AG10803 (cell line): ENCODE measurements at regions not wholly inside any gene's neighbourhood (a gene's known extent, or its start where the extent isn't known, plus 50 kb on each side); places are given as distances from the start of the nearest gene placed in this dataset.

Source experiments
- DNase-seq: peaks from one replicate; pipeline ENCODE4 v3.0.0; 2010; ENCODE audit warnings: low read depth
- H3K4me3 ChIP-seq: 2 replicates; pipeline ENCODE4 v1.5.1; 2011; ENCODE audit warnings: mild to moderate bottlenecking, low read length, control low read depth
- TF ChIP-seq, protein P1 (sequence below): conservative IDR thresholded peaks from 2 replicates; pipeline ENCODE4 v1.5.1; 2011; ENCODE audit warnings: mild to moderate bottlenecking, low read length, control low read depth, inconsistent platforms

DNA sequence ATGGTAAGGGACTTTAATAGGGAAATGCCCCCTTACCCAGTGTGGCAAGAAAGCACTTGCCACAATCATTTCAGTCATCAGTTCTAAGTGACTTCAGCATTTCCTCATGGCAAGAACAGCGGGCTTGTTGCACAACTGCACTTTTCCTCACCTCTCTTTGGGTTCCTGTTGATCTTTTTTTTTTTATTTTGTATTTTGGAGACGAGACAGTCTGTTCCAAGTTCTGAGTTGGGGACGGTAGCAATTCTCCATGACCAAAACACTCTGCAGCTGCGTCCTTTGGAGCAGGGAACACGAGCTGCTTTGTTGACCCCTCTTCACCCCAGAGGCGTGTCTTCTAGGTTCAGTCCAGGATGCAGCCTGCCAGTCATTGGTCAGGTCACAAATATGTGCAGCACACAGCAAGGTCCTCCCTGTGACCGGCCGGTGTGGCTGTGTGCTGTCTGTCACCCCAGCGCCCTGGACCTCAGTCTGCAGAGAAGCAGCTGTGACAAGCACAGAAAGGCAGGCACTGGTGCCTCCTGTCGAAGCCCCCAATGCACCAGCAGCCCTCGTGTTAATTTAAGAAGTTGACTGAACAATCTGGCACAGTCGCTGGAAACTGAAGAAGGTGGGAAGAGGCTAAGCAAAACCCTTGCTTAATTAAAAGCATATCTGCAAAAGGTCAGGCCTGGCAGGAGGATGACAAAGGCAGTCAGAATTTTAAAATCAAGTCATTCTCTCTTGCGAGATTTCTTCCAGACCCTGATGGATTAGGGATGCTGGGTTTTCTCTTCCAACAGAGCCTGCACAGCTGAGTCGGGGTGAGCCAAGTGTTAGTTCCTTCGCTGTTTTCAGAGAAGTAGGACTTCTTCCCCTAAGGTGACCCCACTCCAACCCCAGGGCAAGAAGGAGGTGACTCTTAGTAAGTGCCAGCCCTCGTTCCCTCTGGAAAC is 96.7 kb upstream of the COPS8 start:
- TF ChIP-seq, protein P1, sequence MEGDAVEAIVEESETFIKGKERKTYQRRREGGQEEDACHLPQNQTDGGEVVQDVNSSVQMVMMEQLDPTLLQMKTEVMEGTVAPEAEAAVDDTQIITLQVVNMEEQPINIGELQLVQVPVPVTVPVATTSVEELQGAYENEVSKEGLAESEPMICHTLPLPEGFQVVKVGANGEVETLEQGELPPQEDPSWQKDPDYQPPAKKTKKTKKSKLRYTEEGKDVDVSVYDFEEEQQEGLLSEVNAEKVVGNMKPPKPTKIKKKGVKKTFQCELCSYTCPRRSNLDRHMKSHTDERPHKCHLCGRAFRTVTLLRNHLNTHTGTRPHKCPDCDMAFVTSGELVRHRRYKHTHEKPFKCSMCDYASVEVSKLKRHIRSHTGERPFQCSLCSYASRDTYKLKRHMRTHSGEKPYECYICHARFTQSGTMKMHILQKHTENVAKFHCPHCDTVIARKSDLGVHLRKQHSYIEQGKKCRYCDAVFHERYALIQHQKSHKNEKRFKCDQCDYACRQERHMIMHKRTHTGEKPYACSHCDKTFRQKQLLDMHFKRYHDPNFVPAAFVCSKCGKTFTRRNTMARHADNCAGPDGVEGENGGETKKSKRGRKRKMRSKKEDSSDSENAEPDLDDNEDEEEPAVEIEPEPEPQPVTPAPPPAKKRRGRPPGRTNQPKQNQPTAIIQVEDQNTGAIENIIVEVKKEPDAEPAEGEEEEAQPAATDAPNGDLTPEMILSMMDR, result no peak
- H3K4me3 ChIP-seq, result no peak overlapping the region
- DNase-seq, result peak; percentile 33

DNA sequence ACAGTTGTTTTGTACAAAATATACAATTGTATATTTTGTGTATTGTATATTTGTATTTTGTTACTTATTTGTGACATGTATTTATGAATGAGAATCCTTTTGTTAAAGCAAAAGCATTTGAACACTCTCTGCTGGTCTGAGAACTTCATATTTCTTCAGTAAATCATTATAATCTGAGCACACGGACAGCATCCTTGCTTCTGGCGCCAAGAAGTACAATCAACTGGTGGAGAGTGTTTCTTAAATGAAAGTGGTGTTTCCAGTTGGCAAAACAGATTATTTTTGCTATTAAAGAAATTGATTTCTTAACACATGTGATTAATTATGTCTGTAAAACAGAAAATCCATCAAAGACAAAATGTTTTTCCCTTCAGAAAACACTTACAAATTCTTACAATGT is 95.1 kb upstream of the COPS8 start:
- TF ChIP-seq, protein P1, result no peak
- no peak for DNase-seq
- no peak overlapping the region for H3K4me3 ChIP-seq

DNA sequence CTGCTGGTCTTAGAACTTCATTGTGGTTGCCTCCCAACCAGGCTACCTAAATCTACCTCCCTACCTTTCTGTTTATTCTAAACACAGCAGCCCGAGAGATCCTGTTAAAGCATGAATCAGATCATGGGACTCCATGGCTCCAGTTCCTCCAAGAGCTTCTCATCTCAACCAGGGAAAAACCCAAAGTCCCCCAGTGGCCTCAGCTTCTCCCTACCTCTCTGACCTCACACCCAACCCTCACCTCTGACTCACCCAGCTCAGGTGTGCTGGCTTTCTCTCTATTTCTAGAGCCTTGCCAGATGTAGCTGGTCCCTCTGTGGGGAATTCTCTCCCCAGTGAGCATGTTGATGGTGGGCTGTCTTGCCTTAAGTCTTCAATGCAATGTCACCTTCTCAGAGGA is 93.8 kb upstream of the COPS8 start:
- no peak for DNase-seq
- TF ChIP-seq, protein P1, result no peak
- no peak overlapping the region for H3K4me3 ChIP-seq

DNA sequence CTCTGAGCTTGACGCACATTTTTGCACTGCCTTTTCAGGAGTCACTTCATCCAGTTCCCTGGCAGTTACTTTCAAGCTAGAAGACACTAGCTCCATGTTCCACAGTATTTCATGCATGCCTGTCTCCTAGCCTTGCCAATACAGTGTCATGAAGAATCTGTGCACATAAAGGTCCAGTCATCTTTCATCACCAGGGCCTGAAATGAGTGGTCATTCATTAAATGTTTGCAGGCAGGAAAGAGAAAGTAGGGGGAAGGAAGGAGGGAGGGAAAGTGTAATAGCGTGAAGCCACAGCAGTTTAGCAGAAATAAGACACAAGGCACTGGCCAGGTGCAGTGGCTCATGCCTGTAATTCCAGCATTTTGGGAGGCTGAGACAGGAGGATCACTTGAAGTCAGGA is 92.4 kb upstream of the COPS8 start:
- no peak overlapping the region for H3K4me3 ChIP-seq
- DNase-seq, result no peak

DNA sequence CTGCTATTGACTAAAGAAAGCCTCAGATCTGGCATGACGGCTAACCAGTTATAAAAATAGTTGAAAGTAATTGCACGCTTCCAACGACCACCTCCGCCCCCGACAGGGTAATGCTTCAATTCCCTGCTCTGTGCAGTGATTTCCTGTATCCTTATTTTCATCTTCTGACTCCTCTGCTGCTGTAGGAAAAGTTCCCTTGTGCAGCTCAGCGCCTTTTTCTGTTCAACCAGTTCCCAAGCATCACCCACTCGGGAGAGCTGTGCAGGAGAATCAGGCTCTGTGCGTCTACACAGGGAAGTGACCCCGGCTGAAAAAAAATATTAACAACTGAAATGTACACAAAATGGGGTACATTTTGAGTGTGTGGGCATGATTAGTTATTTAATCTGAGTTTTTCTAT is 91.3 kb upstream of the COPS8 start:
- DNase-seq, result no peak
- TF ChIP-seq, protein P1, result no peak
- H3K4me3 ChIP-seq, result no peak overlapping the region

More for the DNA sequence above, 92.4 kb upstream of the COPS8 start:
- TF ChIP-seq, protein P1, result no peak

DNA sequence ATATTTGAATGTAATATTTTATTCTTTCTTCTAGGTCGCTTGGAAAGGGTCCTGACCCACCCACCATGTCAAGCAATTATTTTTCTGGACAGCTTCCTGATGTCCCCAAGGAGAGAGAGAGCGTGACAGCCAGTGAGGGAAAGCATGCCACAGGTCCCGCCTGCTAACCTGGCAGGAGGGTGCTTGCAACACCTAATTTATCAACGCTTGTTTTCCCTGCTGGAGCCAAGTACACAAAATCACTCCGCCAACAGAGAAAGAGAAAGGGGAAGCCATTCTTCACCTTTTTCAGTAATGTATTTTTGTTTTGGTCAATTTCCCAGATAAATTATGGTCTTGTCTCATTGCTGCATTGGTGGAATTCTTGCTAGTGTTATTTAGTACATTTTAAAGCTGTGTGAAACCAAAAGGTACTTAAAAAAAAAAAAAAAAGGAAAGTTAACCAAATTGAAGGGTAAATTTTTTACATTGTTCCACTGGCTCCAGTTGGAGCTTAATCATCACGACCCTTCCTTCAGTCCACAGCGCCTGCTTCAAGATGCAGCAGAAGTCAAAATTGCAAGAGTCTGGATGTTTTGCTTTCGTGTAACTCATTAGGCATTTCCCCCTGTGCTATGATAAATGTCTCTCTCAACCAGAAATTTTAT is 88.5 kb upstream of the COPS8 start:
- DNase-seq, result no peak
- no peak overlapping the region for H3K4me3 ChIP-seq
- TF ChIP-seq, protein P1, result no peak

DNA sequence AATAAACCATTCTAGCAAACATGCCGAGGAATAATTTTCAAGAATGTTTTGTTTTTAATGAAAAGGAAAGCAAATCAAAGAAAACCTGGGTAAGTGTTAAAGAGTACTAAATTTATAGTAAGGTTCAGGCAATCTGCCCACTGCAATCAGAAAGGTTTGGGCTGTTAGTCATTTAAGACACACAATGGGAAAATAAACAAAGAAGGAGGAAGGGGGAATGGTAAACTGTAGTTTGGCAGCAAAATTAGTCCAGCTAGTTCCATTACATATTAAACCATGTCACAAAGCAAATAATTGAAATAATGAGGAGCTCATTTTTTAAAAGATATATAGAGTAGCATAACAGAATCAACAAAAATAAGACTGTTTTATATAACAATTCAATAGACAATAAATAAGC is 87.5 kb upstream of the COPS8 start:
- no peak overlapping the region for H3K4me3 ChIP-seq
- DNase-seq, result no peak
- TF ChIP-seq, protein P1, result no peak
